ENCODE measurements at regions not wholly inside any gene's neighbourhood (a gene's known extent, or its start where the extent isn't known, plus 50 kb on each side); places are given as distances from the start of the nearest gene placed in this dataset.

DNA sequence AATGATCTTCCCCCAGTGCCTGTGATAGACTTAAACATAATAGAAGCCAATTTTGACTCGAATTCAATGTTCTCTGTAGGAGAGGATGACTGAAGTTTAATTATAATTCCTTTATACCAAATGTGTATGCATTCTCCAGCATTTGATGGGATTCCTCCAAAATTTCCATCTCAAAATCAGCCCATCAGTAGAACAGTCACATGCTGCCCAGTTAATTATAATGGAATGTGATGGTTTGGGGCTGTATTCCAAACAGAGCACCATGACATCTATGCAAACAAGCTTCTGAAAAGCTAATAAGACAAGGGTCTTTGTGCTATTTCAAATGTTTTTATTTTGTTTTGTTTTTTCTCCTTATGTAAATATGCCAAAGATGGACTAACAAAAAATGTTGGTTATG, 127.7 kb upstream of the SPATA16 start:
- peaks cover 3% of the 10 kb centered on the region for H3K9me3 Mint-ChIP-seq
- peaks cover 7% of the 10 kb centered on the region for H3K27me3 Mint-ChIP-seq (ENCODE audit: low read depth)
- TF ChIP-seq, protein P1, sequence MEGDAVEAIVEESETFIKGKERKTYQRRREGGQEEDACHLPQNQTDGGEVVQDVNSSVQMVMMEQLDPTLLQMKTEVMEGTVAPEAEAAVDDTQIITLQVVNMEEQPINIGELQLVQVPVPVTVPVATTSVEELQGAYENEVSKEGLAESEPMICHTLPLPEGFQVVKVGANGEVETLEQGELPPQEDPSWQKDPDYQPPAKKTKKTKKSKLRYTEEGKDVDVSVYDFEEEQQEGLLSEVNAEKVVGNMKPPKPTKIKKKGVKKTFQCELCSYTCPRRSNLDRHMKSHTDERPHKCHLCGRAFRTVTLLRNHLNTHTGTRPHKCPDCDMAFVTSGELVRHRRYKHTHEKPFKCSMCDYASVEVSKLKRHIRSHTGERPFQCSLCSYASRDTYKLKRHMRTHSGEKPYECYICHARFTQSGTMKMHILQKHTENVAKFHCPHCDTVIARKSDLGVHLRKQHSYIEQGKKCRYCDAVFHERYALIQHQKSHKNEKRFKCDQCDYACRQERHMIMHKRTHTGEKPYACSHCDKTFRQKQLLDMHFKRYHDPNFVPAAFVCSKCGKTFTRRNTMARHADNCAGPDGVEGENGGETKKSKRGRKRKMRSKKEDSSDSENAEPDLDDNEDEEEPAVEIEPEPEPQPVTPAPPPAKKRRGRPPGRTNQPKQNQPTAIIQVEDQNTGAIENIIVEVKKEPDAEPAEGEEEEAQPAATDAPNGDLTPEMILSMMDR (IDR thresholded peaks at IDR 0.05; ENCODE audit: unreplicated experiment in 3 of 3) = no peak

DNA sequence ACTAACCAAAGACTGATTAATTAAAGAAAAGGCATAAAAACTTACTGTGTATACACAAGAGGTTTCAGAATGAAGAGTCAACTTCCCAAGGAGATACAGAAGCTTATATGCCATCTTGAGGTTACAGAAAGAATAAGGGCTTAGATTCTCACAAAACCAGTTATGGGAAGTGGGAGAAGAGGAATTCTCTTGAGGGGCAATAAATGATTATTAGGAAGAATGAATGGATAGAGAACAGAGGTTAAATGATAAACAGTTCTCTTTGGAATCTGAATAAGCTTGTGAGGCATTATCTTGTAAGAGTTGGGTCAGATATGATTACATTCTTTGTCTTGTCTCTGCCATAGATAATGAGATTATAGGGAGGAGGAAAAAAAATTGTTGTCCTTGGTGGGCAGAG, 126.7 kb upstream of the SPATA16 start:
- TF ChIP-seq, protein P1 (IDR thresholded peaks at IDR 0.05; ENCODE audit: unreplicated experiment in 3 of 3) = no peak
- H3K4me3 Mint-ChIP-seq = no peak overlapping the region
- no peak overlapping the region for H3K27ac Mint-ChIP-seq
- peaks cover 7% of the 10 kb centered on the region for H3K27me3 Mint-ChIP-seq (ENCODE audit: low read depth)
- no peaks in the 10 kb centered on the region for H3K36me3 Mint-ChIP-seq (ENCODE audit: low read depth)
- no peaks in the 10 kb centered on the region for H3K4me1 Mint-ChIP-seq
- H3K9me3 Mint-ChIP-seq = no peaks in the 10 kb centered on the region

More for the DNA sequence above, 127.7 kb upstream of the SPATA16 start:
- Mint-ChIP-seq H3K4me1 (no peaks in the 10 kb centered on the region), H3K27ac (no peak overlapping the region), H3K36me3 (ENCODE audit: low read depth) (no peaks in the 10 kb centered on the region), H3K4me3 (no peak overlapping the region)

DNA sequence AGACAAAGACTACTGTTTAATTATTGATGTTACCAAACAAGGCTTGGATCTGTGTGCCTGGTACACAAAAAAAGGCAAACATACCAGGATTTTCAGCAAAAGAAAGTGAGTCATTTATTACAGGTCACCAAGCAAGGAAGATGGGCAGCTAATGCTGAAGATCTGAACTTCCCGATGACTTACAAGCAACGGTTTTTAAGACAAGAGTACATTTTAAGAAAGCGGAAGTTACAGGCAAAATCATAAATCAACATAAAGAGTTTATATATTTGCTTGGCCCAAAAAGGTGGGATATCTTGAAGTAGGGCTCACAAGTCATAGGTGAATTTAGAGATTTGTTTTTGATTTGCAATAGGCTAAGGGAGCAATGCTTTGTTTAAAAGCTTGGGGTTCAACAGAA, 125.4 kb upstream of the SPATA16 start:
- H3K4me3 Mint-ChIP-seq = no peak overlapping the region
- no peaks in the 10 kb centered on the region for H3K9me3 Mint-ChIP-seq
- peaks cover 7% of the 10 kb centered on the region for H3K27me3 Mint-ChIP-seq (ENCODE audit: low read depth)
- H3K27ac Mint-ChIP-seq = no peak overlapping the region
- H3K36me3 Mint-ChIP-seq (ENCODE audit: low read depth) = no peaks in the 10 kb centered on the region
- H3K4me1 Mint-ChIP-seq = no peaks in the 10 kb centered on the region
- TF ChIP-seq, protein P1 (IDR thresholded peaks at IDR 0.05; ENCODE audit: unreplicated experiment in 3 of 3) = no peak

DNA sequence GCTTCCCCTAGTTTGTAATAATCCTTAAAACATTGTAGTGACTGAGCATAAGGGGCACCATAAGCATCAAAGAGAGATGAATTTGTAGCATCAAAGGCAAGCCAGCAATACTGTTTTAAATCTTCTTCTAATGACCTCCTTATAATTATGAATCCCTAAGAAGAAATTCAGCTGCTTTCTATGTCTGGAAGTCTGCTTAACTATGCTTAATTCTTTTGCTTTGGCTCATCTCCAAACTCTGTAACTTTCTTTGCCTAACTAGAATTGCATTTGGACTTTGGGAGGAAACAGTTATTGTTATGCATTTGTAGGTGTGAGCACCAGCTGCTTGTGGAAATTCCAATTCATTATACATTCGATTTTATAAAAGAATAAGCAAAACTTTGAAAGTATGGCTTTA, 117.7 kb upstream of the SPATA16 start:
- peak overlapping the region; percentile 24 to 79 (median 45) for H3K27ac Mint-ChIP-seq

DNA sequence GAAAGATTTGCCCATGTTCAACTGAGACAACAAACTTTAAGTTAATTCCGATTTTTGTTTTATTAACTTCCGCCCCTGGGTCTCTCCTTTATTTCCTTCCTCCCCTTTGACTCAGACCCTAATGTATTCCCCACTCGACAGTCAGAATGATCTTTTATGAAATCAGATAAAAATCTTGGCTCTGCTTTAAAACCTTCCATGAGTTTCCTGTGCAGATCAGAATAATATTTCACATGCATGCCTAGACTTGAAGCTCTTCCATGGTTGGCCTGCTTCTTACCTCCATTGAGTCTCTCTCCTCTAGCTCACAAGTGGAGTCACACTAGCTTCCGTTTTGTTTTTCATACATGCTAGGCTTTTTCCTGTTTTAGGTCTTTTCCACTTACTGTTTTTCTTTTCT, 116.8 kb upstream of the SPATA16 start:
- TF ChIP-seq, protein P1 (IDR thresholded peaks at IDR 0.05; ENCODE audit: unreplicated experiment in 3 of 3) = no peak
- peaks cover 6% of the 10 kb centered on the region for H3K4me1 Mint-ChIP-seq
- H3K27ac Mint-ChIP-seq = peak overlapping the region in 1 of 3 experiments; percentile 0
- peaks cover 3% of the 10 kb centered on the region for H3K9me3 Mint-ChIP-seq
- H3K36me3 Mint-ChIP-seq (ENCODE audit: low read depth) = no peaks in the 10 kb centered on the region
- no peaks in the 10 kb centered on the region for H3K27me3 Mint-ChIP-seq (ENCODE audit: low read depth)
- no peak overlapping the region for H3K4me3 Mint-ChIP-seq

More for the DNA sequence above, 117.7 kb upstream of the SPATA16 start:
- Mint-ChIP-seq H3K9me3 (peaks cover 3% of the 10 kb centered on the region), H3K36me3 (ENCODE audit: low read depth) (no peaks in the 10 kb centered on the region), H3K4me3 (no peak overlapping the region), H3K4me1 (peaks cover 6% of the 10 kb centered on the region), H3K27me3 (ENCODE audit: low read depth) (no peaks in the 10 kb centered on the region)
- TF ChIP-seq, protein P1 (IDR thresholded peaks at IDR 0.05; ENCODE audit: unreplicated experiment in 3 of 3) = no peak

DNA sequence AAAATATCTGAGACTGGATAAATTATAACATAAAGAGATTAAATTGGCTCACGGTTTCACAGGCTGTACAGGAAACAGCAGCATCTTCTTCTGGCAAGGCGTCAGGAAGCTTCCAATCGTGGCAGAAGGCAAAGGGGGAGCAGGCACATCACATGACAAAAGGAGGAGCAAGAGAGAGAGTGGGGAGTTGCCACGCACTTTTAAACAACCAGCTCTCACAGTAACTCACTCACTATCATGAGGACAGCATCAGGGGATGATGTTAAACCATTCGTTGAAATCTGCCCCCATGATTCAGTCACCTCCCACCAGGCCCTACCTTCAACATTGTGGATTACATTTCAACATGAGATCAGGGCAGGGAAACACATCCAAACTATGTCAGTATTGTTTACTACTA, 114.5 kb upstream of the SPATA16 start:
- H3K27ac Mint-ChIP-seq = peak overlapping the region in 2 of 3 experiments; percentile 36 to 90
- H3K4me1 Mint-ChIP-seq = peaks cover 6% of the 10 kb centered on the region
- H3K9me3 Mint-ChIP-seq = peaks cover 3% of the 10 kb centered on the region
- TF ChIP-seq, protein P1 (IDR thresholded peaks at IDR 0.05; ENCODE audit: unreplicated experiment in 3 of 3) = no peak
- H3K4me3 Mint-ChIP-seq = no peak overlapping the region
- no peaks in the 10 kb centered on the region for H3K36me3 Mint-ChIP-seq (ENCODE audit: low read depth)
- no peaks in the 10 kb centered on the region for H3K27me3 Mint-ChIP-seq (ENCODE audit: low read depth)
